ENCODE measurements at regions not wholly inside any gene's neighbourhood (a gene's known extent, or its start where the extent isn't known, plus 50 kb on each side); places are given as distances from the start of the nearest gene placed in this dataset.

GRCh38 chr3:74564560-74564959, 49.9 kb downstream of the CNTN3 start:
- no peak for TF ChIP-seq CTCF (IDR thresholded peaks at IDR 0.05; ENCODE audit: insufficient read depth in 1 of 2, low read depth in 1 of 2, low read length in 1 of 2, severe bottlenecking in 1 of 2, unreplicated experiment in 1 of 2)
- Mint-ChIP-seq H3K36me3 (ENCODE audit: insufficient read depth, unreplicated experiment) (no peaks in the 10 kb centered on the region), H3K4me3 (ENCODE audit: unreplicated experiment) (no peak overlapping the region), H3K9me3 (ENCODE audit: unreplicated experiment) (no peaks in the 10 kb centered on the region), H3K27me3 (ENCODE audit: insufficient read depth, unreplicated experiment) (peaks cover 5% of the 10 kb centered on the region), H3K27ac (ENCODE audit: unreplicated experiment) (no peak overlapping the region), H3K4me1 (ENCODE audit: low read depth, unreplicated experiment) (no peaks in the 10 kb centered on the region)
- no peaks in the 10 kb centered on the region for H3K36me3 ChIP-seq (ENCODE audit: control insufficient read depth, insufficient read depth, low read length)
- H3K4me1 ChIP-seq = no peaks in the 10 kb centered on the region
- DNase-seq = no peak
- POLR2A ChIA-PET = no interaction called here
- no peaks in the 10 kb centered on the region for H3K9me3 ChIP-seq
- CTCF ChIA-PET = no interaction called here
- intact Hi-C loops (cut with micrococcal nuclease; ENCODE audit: unreplicated experiment) = no loop called here
- BruUV-seq (replicated peaks) = no TSS peak
- H3K27me3 ChIP-seq (replicated peaks; ENCODE audit: control insufficient read depth, insufficient read depth, low read length) = no peaks in the 10 kb centered on the region
- no peak overlapping the region for H3K4me3 ChIP-seq (ENCODE audit: low read depth, low read length)

GRCh38 chr3:74562558-74563269, 51.7 kb downstream of the CNTN3 start:
- no peak for DNase-seq
- no peak overlapping the region for H3K27ac Mint-ChIP-seq (ENCODE audit: unreplicated experiment)
- intact Hi-C loops (cut with micrococcal nuclease; ENCODE audit: unreplicated experiment) = no loop called here
- no peaks in the 10 kb centered on the region for H3K36me3 ChIP-seq (ENCODE audit: control insufficient read depth, insufficient read depth, low read length)
- no peaks in the 10 kb centered on the region for H3K27me3 ChIP-seq (replicated peaks; ENCODE audit: control insufficient read depth, insufficient read depth, low read length)
- H3K9me3 ChIP-seq = no peaks in the 10 kb centered on the region
- H3K9me3 Mint-ChIP-seq (ENCODE audit: unreplicated experiment) = no peaks in the 10 kb centered on the region
- no peak overlapping the region for H3K4me3 ChIP-seq (ENCODE audit: low read depth, low read length)
- H3K4me3 Mint-ChIP-seq (ENCODE audit: unreplicated experiment) = no peak overlapping the region
- no peaks in the 10 kb centered on the region for H3K36me3 Mint-ChIP-seq (ENCODE audit: insufficient read depth, unreplicated experiment)
- no peak for TF ChIP-seq CTCF (IDR thresholded peaks at IDR 0.05; ENCODE audit: insufficient read depth in 1 of 2, low read depth in 1 of 2, low read length in 1 of 2, severe bottlenecking in 1 of 2, unreplicated experiment in 1 of 2)
- H3K4me1 ChIP-seq = no peaks in the 10 kb centered on the region
- BruUV-seq (replicated peaks) = no TSS peak
- ChIA-PET CTCF (no interaction called here), POLR2A (no interaction called here)
- H3K4me1 Mint-ChIP-seq (ENCODE audit: low read depth, unreplicated experiment) = no peaks in the 10 kb centered on the region
- H3K27me3 Mint-ChIP-seq (ENCODE audit: insufficient read depth, unreplicated experiment) = peaks cover 3% of the 10 kb centered on the region

GRCh38 chr3:74561881-74562280, 52.6 kb downstream of the CNTN3 start:
- no peak overlapping the region for H3K4me3 Mint-ChIP-seq (ENCODE audit: unreplicated experiment)
- H3K36me3 ChIP-seq (ENCODE audit: control insufficient read depth, insufficient read depth, low read length) = no peaks in the 10 kb centered on the region
- H3K9me3 ChIP-seq = no peaks in the 10 kb centered on the region

More at GRCh38 chr3:74561881-74562280, 52.6 kb downstream of the CNTN3 start:
- CTCF ChIA-PET = no interaction called here
- TF ChIP-seq CTCF (IDR thresholded peaks at IDR 0.05; ENCODE audit: insufficient read depth in 1 of 2, low read depth in 1 of 2, low read length in 1 of 2, severe bottlenecking in 1 of 2, unreplicated experiment in 1 of 2) = no peak
- BruUV-seq (replicated peaks) = no TSS peak
- POLR2A ChIA-PET = no interaction called here
- Mint-ChIP-seq H3K27me3 (ENCODE audit: insufficient read depth, unreplicated experiment) (no peaks in the 10 kb centered on the region), H3K9me3 (ENCODE audit: unreplicated experiment) (no peaks in the 10 kb centered on the region), H3K27ac (ENCODE audit: unreplicated experiment) (no peak overlapping the region), H3K4me1 (ENCODE audit: low read depth, unreplicated experiment) (no peaks in the 10 kb centered on the region), H3K36me3 (ENCODE audit: insufficient read depth, unreplicated experiment) (no peaks in the 10 kb centered on the region)
- H3K4me3 ChIP-seq (ENCODE audit: low read depth, low read length) = no peak overlapping the region
- no peaks in the 10 kb centered on the region for H3K4me1 ChIP-seq
- no peaks in the 10 kb centered on the region for H3K27me3 ChIP-seq (replicated peaks; ENCODE audit: control insufficient read depth, insufficient read depth, low read length)
- intact Hi-C loops (cut with micrococcal nuclease; ENCODE audit: unreplicated experiment) = no loop called here
- no peak for DNase-seq

All from Caco-2 (cell line).